ENCODE measurements at regions not wholly inside any gene's neighbourhood (a gene's known extent, or its start where the extent isn't known, plus 50 kb on each side); places are given as distances from the start of the nearest gene placed in this dataset.

- TF ChIP-seq EZH2 (IDR thresholded peaks at IDR 0.05; ENCODE audit: insufficient read depth, low read length) (no peak), CTCF (IDR thresholded peaks at IDR 0.05; ENCODE audit: insufficient read depth, low read depth, low read length) (no peak)
- no peak for FAIRE-seq
- no peak overlapping the region for H3K27ac Mint-ChIP-seq (ENCODE audit: unreplicated experiment)
These were observed 291.6 kb downstream of the KLF12 start for GRCh38 chr13:73842626-73843025.

GRCh38 chr13:73842184-73842583 lies 292.0 kb downstream of the KLF12 start:
- Histone ChIP-seq H3K36me3 (ENCODE audit: insufficient read depth, low read length) (peaks cover 7% of the 10 kb centered on the region), H4K20me1 (ENCODE audit: insufficient read depth, low read length) (peaks cover 12% of the 10 kb centered on the region), H3K4me1 (ENCODE audit: insufficient read depth, low read length) (peaks cover 3% of the 10 kb centered on the region), H3K79me2 (ENCODE audit: insufficient read depth, low read length) (peaks cover 10% of the 10 kb centered on the region), H3K4me3 (ENCODE audit: insufficient read depth, low read depth, low read length) (no peak overlapping the region), H3K27me3 (ENCODE audit: insufficient read depth, low read length) (no peaks in the 10 kb centered on the region), H2AFZ (ENCODE audit: low read depth, low read length) (no peak overlapping the region), H3K4me2 (ENCODE audit: low read length) (no peak overlapping the region), H3K27ac (ENCODE audit: low read depth, low read length) (no peak overlapping the region), H3K9me3 (ENCODE audit: insufficient read depth, low read depth, low read length) (no peaks in the 10 kb centered on the region), H3K9ac (ENCODE audit: low read length) (no peak overlapping the region)
- TF ChIP-seq CTCF (IDR thresholded peaks at IDR 0.05; ENCODE audit: insufficient read depth, low read depth, low read length) (no peak), EZH2 (IDR thresholded peaks at IDR 0.05; ENCODE audit: insufficient read depth, low read length) (no peak)
- Mint-ChIP-seq H3K4me3 (ENCODE audit: unreplicated experiment) (no peak overlapping the region), H3K27ac (ENCODE audit: unreplicated experiment) (no peak overlapping the region), H3K27me3 (ENCODE audit: low read depth, unreplicated experiment) (no peaks in the 10 kb centered on the region), H3K9me3 (ENCODE audit: unreplicated experiment) (no peaks in the 10 kb centered on the region), H3K36me3 (ENCODE audit: low read depth, unreplicated experiment) (peaks cover 7% of the 10 kb centered on the region), H3K4me1 (ENCODE audit: low read depth, unreplicated experiment) (peaks cover 2% of the 10 kb centered on the region)
- no peak for FAIRE-seq
- no peak for DNase-seq (ENCODE audit: low read depth)

More at GRCh38 chr13:73842626-73843025, 291.6 kb downstream of the KLF12 start:
- Mint-ChIP-seq H3K4me3 (ENCODE audit: unreplicated experiment) (no peak overlapping the region), H3K27me3 (ENCODE audit: low read depth, unreplicated experiment) (no peaks in the 10 kb centered on the region), H3K4me1 (ENCODE audit: low read depth, unreplicated experiment) (peaks cover 2% of the 10 kb centered on the region), H3K36me3 (ENCODE audit: low read depth, unreplicated experiment) (peaks cover 7% of the 10 kb centered on the region), H3K9me3 (ENCODE audit: unreplicated experiment) (no peaks in the 10 kb centered on the region)
- DNase-seq (ENCODE audit: low read depth), result peak; percentile 12
- H3K36me3 ChIP-seq (ENCODE audit: insufficient read depth, low read length), result peaks cover 7% of the 10 kb centered on the region
- H3K27me3 ChIP-seq (ENCODE audit: insufficient read depth, low read length), result no peaks in the 10 kb centered on the region
- H3K4me1 ChIP-seq (ENCODE audit: insufficient read depth, low read length), result peaks cover 3% of the 10 kb centered on the region
- H3K4me3 ChIP-seq (ENCODE audit: insufficient read depth, low read depth, low read length), result no peak overlapping the region
- H3K27ac ChIP-seq (ENCODE audit: low read depth, low read length), result no peak overlapping the region
- H3K79me2 ChIP-seq (ENCODE audit: insufficient read depth, low read length), result peaks cover 10% of the 10 kb centered on the region
- H4K20me1 ChIP-seq (ENCODE audit: insufficient read depth, low read length), result peaks cover 12% of the 10 kb centered on the region
- H3K9me3 ChIP-seq (ENCODE audit: insufficient read depth, low read depth, low read length), result no peaks in the 10 kb centered on the region
- no peak overlapping the region for H3K9ac ChIP-seq (ENCODE audit: low read length)
- no peak overlapping the region for H3K4me2 ChIP-seq (ENCODE audit: low read length)
- no peak overlapping the region for H2AFZ ChIP-seq (ENCODE audit: low read depth, low read length)

GRCh38 chr13:73837147-73837546 lies 297.1 kb downstream of the KLF12 start:
- Histone ChIP-seq H3K27ac (ENCODE audit: low read depth, low read length) (no peak overlapping the region), H4K20me1 (ENCODE audit: insufficient read depth, low read length) (peaks cover 27% of the 10 kb centered on the region), H3K4me1 (ENCODE audit: insufficient read depth, low read length) (peaks cover 3% of the 10 kb centered on the region), H2AFZ (ENCODE audit: low read depth, low read length) (no peak overlapping the region), H3K9ac (ENCODE audit: low read length) (no peak overlapping the region), H3K4me2 (ENCODE audit: low read length) (no peak overlapping the region), H3K36me3 (ENCODE audit: insufficient read depth, low read length) (no peaks in the 10 kb centered on the region), H3K79me2 (ENCODE audit: insufficient read depth, low read length) (peaks cover 26% of the 10 kb centered on the region), H3K27me3 (ENCODE audit: insufficient read depth, low read length) (no peaks in the 10 kb centered on the region), H3K9me3 (ENCODE audit: insufficient read depth, low read depth, low read length) (no peaks in the 10 kb centered on the region), H3K4me3 (ENCODE audit: insufficient read depth, low read depth, low read length) (no peak overlapping the region)
- no peak for DNase-seq (ENCODE audit: low read depth)
- no peaks in the 10 kb centered on the region for H3K36me3 Mint-ChIP-seq (ENCODE audit: low read depth, unreplicated experiment)
- peaks cover 14% of the 10 kb centered on the region for H3K4me1 Mint-ChIP-seq (ENCODE audit: low read depth, unreplicated experiment)
- no peaks in the 10 kb centered on the region for H3K27me3 Mint-ChIP-seq (ENCODE audit: low read depth, unreplicated experiment)
- FAIRE-seq, result no peak
- no peak overlapping the region for H3K4me3 Mint-ChIP-seq (ENCODE audit: unreplicated experiment)
- no peaks in the 10 kb centered on the region for H3K9me3 Mint-ChIP-seq (ENCODE audit: unreplicated experiment)
- no peak overlapping the region for H3K27ac Mint-ChIP-seq (ENCODE audit: unreplicated experiment)
- TF ChIP-seq EZH2 (IDR thresholded peaks at IDR 0.05; ENCODE audit: insufficient read depth, low read length) (no peak), CTCF (IDR thresholded peaks at IDR 0.05; ENCODE audit: insufficient read depth, low read depth, low read length) (no peak)
